ELF-1 (cell line): ENCODE measurements at regions not wholly inside any gene's neighbourhood (a gene's known extent, or its start where the extent isn't known, plus 50 kb on each side); places are given as distances from the start of the nearest gene placed in this dataset.

ENCODE experiments used
- DNase-seq: peaks from one replicate; pipeline ENCODE4 v3.0.0-alpha.2; 2016; ENCODE audit warnings: low read depth, low spot score

GRCh38 chr3:168844894-168845482 lies 749.3 kb upstream of the GOLIM4 start:
- no peak for DNase-seq

DNA sequence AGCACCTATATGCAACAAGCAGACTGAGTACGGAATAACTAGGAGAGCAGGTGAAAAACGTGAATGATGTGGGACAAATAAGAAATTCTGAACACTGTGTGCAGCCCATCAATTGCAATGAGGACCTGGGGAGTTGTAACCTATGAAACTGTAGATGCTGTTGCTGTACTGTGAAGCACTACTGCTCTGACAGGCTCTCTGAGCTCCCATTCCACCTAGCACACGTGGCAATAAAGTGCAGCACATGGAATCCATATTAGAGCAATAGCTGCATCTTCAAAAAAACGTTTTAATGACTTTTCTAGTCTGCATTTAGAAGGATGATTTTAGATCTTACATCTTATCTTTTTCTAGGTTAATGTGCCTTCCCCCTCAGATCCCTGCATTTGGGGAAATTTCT lies 748.7 kb upstream of the GOLIM4 start:
- DNase-seq: no peak

DNA sequence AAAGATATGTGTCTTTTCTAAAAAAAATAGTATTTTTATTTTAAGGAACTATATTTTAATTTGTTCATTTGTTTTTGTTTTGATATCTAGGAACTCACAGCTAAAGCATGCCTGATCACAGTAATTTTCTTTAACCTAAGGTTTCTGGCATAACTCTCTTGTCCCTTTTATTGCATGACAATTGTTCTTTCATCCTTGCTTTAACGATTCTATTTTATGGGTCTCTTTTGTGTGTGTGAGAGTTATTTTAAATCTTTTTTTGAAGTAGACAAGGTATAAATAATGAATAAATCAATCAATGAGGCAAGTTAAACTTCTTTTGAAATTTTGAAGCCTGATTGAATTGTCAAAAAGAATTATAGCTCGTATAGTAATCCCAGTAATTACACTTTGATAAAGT lies 747.8 kb upstream of the GOLIM4 start:
- no peak for DNase-seq

DNA sequence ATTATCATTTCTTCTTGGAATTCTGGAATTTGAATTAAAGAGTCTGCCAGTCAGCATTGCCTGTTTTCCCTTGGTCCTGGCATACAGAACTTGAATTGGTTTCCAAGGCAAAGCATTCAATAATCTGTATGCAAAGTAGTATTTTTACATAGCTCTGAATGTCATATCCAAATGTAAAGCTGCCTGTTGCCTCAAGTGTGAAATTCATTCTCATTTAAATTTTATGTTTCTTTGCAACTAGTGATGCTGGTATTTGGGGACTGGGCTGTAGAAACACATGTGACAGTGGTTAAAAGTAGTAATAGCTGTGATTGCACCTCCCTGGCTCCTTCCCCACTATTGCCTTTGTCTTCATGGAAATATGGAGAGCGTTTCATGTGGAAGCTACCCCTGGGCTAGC lies 743.9 kb upstream of the GOLIM4 start:
- DNase-seq: no peak

DNA sequence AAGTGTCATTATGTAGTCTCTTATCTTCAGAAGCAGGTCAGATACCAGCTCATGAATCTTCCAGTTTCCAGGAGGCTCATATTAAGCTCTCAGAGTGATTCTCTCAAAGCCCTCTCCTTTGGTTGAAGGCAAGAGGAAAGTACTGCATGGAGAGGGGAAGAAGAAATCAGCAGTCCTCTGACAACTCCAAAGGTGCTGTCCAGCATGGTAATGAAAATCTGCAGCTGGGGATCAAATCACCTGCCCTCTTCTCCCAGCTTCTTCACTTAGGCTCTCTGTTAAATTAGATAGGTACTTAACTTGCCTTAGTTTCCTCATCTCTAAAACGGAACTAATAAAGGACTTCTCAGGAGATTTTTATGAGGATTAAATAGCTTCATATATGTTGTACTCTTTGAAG lies 738.8 kb upstream of the GOLIM4 start:
- DNase-seq: no peak

DNA sequence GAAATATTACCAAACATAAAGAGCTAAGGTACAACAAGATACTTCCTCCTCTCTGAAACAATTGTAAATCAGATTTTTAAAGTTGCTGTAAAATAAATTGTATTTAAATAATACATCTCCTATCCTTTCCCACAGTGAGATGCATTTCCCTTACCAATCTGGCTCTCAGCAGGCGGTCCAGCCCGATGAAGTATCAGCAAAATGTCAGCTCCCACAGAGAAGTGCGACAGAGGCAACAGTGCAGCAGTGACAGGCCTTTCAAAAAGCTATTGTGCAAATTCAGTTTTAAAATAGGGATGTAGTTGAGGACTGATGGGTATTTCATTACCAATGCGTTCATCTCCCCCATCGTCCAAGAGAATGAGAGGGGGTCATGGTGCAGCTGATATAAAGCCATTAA lies 733.2 kb upstream of the GOLIM4 start:
- DNase-seq: no peak

- DNase-seq: no peak
These were observed 732.8 kb upstream of the GOLIM4 start for GRCh38 chr3:168828536-168828935.

- no peak for DNase-seq
These were observed 732.3 kb upstream of the GOLIM4 start for GRCh38 chr3:168828014-168828413.

- no peak for DNase-seq
These were observed 728.4 kb upstream of the GOLIM4 start for GRCh38 chr3:168824107-168824506.

DNA sequence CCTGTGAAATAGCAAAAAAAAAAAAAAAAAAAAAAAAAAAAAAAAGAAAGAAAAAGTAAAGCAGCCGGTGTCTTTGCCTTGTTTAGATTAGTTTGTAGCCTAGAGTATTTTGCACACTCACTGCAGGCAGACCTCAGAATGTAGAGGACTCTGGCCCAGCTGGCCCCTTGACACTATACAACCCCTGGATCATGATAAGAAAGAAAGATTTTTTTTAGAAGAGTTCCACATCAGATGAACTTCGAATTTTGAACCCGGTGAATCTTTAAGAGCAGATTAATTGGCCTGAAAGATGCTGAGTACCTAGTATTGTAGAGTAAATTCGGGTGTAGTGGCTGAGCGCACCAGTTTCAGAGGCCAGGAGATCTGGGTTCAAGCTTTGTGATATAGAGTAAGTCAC lies 727.7 kb upstream of the GOLIM4 start:
- DNase-seq: no peak

- no peak for DNase-seq
These were observed 725.2 kb upstream of the GOLIM4 start for GRCh38 chr3:168820810-168821415.

- DNase-seq: no peak
These were observed 721.5 kb upstream of the GOLIM4 start for GRCh38 chr3:168817177-168817576.

DNA sequence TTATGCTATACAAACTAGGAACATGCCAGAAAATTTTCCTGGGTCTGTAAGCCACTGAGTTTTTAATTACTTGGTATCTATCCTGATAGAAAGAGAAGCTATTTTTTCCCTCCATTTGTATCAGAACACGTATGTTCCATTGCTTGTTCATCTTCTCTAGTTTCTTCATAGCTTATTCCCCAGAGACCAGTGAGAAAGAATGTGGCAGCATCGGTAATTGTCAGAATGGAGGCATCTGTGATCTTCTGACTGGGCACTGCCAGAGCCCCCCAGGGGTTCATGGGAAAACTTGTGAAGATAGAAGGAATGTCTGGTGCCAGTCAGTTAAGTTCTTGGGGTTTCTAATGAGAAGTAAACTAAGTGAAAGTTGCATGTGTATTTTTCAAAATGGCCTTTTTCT lies 720.2 kb upstream of the GOLIM4 start:
- no peak for DNase-seq

DNA sequence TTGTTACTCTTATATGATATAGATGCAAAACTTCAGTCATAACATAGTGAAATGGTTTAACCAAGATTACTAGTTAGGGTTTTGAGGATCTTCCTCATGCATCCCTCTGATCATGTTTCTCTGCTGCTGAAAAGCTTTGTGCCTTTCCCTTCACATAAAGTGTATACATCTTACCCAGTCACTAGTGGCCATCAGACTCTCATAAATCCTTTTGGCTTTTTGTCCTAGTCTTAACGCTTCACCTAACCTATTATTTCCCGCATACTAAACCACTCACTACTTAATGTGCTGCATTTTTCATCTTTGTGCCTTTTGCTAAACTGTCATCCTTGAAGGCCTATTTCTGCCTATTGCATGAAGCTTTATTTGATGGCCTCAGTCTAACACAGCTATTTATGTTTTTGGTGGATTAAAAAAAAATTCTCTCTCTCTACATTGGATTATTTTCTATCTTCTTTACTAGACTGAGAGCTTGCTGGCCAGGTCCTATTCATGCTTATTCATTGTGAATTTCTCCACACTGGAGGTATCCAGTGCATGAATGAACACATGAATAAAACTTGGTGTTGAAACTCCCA lies 717.6 kb upstream of the GOLIM4 start:
- DNase-seq: no peak

DNA sequence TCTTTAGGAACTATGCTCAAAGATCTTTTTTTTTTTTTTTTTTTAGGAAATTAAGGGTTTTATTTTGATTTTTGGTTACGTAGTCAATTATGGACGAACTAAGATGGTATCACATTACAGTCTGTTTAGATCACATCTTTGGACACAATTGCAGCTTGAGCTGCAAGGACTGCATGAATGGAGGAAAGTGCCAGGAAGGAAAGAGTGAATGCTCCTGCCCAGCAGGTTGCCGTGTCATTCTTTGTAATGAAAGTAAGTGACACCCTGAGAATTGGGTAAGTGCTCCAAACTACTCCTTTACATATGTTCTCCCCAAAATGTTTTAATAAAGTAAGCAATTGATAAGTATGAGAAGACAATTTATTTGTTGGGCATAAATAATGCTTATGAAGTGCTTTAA lies 716.5 kb upstream of the GOLIM4 start:
- DNase-seq: peak; percentile 42

DNA sequence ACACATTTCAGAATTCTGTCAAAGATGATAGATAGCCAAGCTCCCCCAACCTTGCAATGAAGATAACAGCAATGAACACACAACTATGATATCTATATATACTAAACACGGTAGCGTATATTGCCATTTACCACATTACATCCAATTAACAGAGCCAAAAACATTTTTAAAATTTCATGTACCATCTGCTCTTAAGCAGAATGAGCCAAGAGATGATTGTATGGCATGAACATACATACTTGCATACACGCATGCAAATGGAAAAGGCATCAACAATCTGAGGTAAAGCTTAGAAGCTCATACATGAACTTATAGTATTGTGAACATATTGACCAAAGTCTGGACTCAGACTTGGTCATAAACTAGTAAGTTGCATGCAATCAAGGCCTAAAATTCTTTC lies 712.9 kb upstream of the GOLIM4 start:
- DNase-seq: no peak

GRCh38 chr3:168807448-168807847 lies 711.7 kb upstream of the GOLIM4 start:
- peak; percentile 19 for DNase-seq

DNA sequence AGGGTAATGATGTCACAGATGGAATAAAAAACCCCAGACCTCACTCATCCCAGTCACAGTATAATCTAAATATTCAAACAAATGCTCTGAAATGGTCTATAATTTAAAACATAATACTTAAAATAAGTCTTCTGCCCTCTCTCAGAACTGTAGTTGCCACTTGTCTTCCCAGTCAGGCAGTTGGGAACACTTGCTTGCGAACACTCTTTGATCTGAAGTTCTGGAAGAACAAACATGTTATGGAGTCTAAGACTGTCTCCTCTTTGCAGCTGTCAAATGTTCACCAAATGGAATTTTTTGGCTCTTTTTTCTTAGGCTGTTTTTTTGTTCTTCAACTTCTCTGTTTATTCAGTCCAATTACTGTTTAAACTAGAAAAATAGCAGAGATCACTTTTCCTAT lies 711.1 kb upstream of the GOLIM4 start:
- DNase-seq: no peak

DNA sequence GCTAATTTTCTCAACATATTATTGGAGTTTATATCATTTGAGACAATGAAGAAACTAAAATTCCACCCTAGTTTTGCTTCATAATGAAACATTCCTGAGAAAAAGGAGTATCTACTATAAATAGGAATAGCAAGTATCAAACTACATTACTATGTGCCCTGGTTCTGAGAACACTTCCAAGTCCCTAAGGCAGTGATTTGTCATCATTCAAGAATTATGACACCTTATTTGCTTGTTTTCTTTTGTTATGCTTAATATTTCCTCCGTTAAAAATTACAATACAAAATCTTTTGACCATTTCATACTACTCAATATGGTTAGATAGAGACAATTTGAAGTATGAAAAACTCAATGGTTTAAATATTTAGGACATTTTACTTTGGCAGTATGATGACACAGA lies 707.8 kb upstream of the GOLIM4 start:
- DNase-seq: no peak

DNA sequence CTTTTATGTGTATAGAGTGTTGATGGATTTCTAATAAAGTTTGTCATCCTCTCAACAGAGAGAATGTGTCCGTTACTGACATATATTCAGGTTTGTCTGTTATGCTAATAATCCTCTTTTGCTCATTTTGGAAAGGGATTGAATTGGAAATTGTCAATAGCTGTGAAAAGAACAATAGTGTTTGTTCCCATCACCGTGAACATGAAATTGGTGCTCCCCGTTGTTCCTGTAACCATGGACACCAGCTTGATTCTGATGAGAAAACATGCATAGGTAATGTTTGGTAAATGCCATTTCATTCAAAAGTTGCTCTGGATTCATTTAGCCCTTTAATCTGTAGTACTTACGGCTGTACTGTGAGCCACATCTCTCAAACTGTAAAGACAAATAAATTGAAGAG lies 707.0 kb upstream of the GOLIM4 start:
- no peak for DNase-seq

DNA sequence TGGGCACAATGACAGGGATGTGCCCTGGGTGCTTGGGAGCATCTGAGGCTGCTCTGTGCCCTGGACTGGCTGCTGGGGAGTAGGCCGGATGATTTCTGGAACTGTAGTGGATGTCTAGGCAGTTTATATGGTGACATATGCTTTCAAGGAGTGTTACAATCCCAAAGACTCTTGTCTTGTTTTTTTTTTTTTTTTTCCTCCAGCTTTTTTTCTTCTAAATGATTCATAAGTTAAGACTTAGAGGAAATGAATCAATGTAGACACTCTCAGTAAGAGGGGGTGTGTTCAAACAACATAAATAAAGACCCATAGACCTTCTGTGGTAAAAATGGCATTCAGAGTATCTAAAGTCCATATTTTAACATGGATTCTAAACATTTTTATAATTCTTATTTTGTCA lies 706.1 kb upstream of the GOLIM4 start:
- DNase-seq: no peak

DNA sequence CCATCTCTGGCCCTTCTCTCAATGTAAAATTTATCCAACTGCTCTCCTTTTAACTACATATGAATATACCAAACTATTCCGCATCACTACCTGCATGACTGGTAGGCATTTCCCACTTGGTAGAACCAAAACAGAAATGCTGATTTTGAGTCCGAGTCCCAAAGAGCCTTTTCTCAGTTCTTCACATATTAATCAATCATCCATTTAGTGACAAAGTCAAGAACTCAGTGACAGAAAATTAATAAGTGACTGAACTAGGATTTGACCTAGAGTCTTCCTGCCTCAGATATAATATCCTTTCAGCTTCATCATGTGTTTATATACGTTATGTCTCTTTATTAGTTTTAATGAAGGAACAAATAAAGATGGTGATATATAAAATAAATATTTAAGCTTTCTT lies 700.6 kb upstream of the GOLIM4 start:
- no peak for DNase-seq

DNA sequence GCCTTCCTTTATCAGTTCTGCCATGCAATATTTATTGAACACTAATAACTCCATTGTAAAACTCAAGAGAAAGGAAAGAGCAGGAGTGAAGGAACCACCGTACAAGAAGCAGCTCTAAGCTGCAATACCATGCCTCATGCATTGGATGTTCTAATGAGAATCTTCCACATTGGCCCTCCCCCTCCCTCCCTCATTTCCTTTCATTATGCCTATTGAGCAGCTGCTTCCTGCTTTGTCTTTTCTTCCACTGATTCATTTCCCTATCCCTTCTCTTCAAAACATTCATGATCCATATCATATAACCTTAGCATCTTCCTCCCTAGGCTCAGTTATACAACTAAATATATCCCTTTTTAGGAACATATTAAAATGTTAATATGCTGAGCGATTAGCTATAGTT lies 698.7 kb upstream of the GOLIM4 start:
- DNase-seq: no peak

DNA sequence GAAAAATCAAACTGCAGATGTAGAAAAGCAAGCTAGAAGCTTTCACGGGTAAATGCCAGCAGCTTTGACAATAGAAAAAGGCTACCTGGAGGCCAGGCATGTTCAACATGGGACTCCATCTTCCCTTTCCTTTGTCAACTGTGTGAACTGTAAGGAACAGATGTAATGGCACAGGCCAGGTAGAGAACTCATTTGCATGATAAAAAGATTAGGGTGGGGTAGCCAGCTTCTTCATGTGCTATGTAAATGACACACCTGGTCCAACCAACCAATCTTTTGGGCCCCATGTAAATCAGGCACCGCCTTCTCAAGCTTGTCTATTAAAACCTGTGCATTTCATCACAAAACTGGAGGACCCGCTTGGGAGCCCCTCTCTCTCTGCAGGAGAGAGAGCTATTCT lies 686.5 kb upstream of the GOLIM4 start:
- no peak for DNase-seq
